HUES64 (cell line): ENCODE measurements at regions not wholly inside any gene's neighbourhood (a gene's known extent, or its start where the extent isn't known, plus 50 kb on each side); places are given as distances from the start of the nearest gene placed in this dataset.

Experiments used
- H3K27ac ChIP-seq: 2 replicates; pipeline ENCODE4 v1.7.0; 2013; ENCODE audit warnings: low read depth, low read length, inconsistent platforms
- H3K27me3 ChIP-seq: 2 replicates; pipeline ENCODE4 v1.6.1; 2013; ENCODE audit warnings: mild to moderate bottlenecking, low read length; ENCODE audit not compliant: insufficient read depth
- H3K36me3 ChIP-seq: 2 replicates; pipeline ENCODE4 v1.6.1; 2013; ENCODE audit warnings: mild to moderate bottlenecking, low read length; ENCODE audit not compliant: insufficient read depth
- H3K4me1 ChIP-seq: 2 replicates; pipeline ENCODE4 v1.6.1; 2013; ENCODE audit warnings: mild to moderate bottlenecking, low read length, moderate library complexity; ENCODE audit not compliant: insufficient read depth
- H3K4me3 ChIP-seq: 2 replicates; pipeline ENCODE4 v1.5.1; 2013; ENCODE audit warnings: mild to moderate bottlenecking, low read length, moderate library complexity
- H3K9ac ChIP-seq: 2 replicates; pipeline ENCODE4 v1.6.1; 2013; ENCODE audit warnings: mild to moderate bottlenecking, low read depth, low read length
- H3K9me3 ChIP-seq: 2 replicates; pipeline ENCODE4 v1.6.1; 2013; ENCODE audit warnings: low read depth, low read length; ENCODE audit not compliant: insufficient read depth
- WGBS: fragments of 150-250, 120-280 bp; methylation state at CpG from one replicate; pipeline ENCODE4 v1.1.7; 2013; ENCODE audit warnings: missing lambda C conversion rate; 5-methylcytosine and 5-hydroxymethylcytosine counted together

DNA sequence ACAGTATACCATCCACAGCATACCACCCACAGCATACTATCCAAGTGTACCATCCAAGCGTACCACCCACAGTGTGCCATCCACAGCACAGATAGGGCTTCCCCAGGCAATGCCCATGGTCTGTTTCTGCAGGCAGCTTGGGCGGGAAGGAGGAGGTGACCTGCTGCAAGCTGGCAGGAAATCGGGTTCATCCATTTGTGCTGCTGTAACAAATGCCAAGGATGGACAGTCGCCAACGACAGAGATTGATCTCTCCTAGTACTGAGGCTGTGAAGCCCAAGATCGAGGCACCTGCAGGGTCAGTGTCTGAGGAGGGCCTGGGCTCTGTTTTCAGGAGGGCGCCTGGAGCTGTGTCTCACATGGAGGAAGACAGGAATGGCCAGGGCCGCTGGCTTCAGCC is 93.6 kb upstream of the SNTG2 start:
- Histone ChIP-seq H3K4me1 (no peaks in the 10 kb centered on the region), H3K9me3 (no peaks in the 10 kb centered on the region), H3K9ac (no peak overlapping the region), H3K4me3 (no peak overlapping the region), H3K27me3 (no peaks in the 10 kb centered on the region), H3K27ac (no peak overlapping the region), H3K36me3 (no peaks in the 10 kb centered on the region)
- WGBS = 91% methylated on average over 8 of the region's 8 CpGs

DNA sequence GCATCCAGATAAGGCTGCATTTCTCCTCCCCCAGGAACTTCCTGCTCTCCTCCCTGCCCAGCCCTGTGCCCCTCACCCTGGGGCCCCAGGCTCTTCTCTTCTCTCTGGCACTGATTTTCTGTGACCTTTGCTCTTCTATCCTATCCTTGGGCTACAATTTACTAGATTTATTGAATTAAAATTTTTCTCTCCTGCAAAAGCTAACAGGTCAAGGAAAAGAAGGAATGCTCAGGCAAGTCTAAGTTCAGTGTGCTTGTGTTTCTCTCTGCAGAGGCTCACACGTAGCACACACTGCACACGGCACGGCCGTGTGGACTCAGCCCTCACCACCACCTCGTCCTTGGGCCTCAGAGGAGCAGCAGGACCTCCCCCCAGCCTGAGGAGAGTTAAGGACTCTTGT is 94.2 kb upstream of the SNTG2 start:
- Histone ChIP-seq H3K36me3 (no peaks in the 10 kb centered on the region), H3K9me3 (no peaks in the 10 kb centered on the region), H3K4me1 (no peaks in the 10 kb centered on the region), H3K4me3 (no peak overlapping the region), H3K27me3 (no peaks in the 10 kb centered on the region), H3K9ac (no peak overlapping the region), H3K27ac (no peak overlapping the region)
- WGBS = 67% methylated on average over 5 of the region's 5 CpGs

DNA sequence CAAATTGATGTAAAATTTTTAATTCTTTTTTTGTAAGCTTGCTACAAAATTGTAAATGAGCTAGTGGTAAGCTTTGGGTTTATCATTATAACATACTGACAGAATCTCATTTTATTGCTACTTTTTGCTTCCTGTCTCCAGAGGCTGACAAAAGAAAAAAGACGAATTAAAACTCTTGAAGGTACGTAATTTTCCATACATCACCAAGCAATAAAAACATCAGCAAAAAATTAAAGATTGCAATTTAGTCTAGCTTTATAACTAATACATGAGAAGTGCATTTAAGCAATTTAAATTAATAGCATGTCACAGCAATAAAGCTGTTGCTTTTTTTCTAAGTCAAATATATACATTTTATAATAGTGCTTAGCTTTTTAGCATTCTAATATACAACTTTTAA is 94.6 kb upstream of the SNTG2 start:
- Histone ChIP-seq H3K36me3 (no peaks in the 10 kb centered on the region), H3K27me3 (no peaks in the 10 kb centered on the region), H3K4me1 (no peaks in the 10 kb centered on the region), H3K9me3 (no peaks in the 10 kb centered on the region), H3K27ac (no peak overlapping the region), H3K4me3 (no peak overlapping the region), H3K9ac (no peak overlapping the region)
- 85% methylated on average over 2 of the region's 2 CpGs for WGBS

DNA sequence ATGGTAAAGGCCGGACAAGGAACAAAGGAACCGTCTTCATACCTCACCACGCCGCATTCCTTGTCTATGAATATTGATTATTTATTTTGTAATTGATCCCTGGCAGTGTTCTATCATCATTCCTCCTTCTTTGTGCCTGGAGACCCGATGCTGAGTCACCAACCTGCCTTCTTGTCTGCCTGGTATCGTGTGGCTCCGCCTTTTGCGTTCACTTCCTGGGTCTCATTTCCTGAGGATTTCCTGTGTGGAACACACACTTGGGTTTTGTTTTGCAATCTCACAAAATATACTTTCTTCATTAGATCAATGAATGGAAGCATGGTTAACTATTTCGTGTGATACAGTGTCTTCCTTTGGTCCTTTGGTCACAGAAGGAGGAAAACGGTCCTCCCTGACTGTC is 95.5 kb upstream of the SNTG2 start:
- Histone ChIP-seq H3K36me3 (no peaks in the 10 kb centered on the region), H3K27ac (no peak overlapping the region), H3K27me3 (no peaks in the 10 kb centered on the region), H3K9me3 (no peaks in the 10 kb centered on the region), H3K4me1 (no peaks in the 10 kb centered on the region), H3K4me3 (no peak overlapping the region), H3K9ac (no peak overlapping the region)
- WGBS = 93% methylated on average over 7 of the region's 10 CpGs

DNA sequence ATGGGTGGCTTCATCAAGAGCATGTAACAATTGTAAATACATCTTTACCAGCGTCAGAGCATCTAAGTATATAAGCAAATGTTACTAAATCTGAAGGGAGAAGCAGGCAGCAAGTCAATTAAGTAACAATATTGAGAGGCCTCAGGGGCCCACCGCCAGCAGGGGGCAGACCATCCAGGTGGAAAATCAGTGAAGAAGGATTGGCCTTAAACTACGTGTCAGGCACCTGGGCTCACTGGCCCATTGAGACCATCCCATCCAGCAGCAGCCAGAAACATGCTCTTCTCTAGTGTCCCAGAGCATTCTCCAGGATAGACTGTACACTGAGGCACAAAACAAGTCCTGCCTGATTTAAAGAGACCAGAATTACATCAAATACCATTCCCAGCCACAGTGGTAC is 96.2 kb upstream of the SNTG2 start:
- H3K27ac ChIP-seq = no peak overlapping the region
- no peaks in the 10 kb centered on the region for H3K9me3 ChIP-seq
- H3K4me1 ChIP-seq = no peaks in the 10 kb centered on the region
- H3K36me3 ChIP-seq = no peaks in the 10 kb centered on the region
- 36% methylated on average over 3 of the region's 3 CpGs for WGBS
- H3K9ac ChIP-seq = no peak overlapping the region
- no peak overlapping the region for H3K4me3 ChIP-seq
- no peaks in the 10 kb centered on the region for H3K27me3 ChIP-seq

DNA sequence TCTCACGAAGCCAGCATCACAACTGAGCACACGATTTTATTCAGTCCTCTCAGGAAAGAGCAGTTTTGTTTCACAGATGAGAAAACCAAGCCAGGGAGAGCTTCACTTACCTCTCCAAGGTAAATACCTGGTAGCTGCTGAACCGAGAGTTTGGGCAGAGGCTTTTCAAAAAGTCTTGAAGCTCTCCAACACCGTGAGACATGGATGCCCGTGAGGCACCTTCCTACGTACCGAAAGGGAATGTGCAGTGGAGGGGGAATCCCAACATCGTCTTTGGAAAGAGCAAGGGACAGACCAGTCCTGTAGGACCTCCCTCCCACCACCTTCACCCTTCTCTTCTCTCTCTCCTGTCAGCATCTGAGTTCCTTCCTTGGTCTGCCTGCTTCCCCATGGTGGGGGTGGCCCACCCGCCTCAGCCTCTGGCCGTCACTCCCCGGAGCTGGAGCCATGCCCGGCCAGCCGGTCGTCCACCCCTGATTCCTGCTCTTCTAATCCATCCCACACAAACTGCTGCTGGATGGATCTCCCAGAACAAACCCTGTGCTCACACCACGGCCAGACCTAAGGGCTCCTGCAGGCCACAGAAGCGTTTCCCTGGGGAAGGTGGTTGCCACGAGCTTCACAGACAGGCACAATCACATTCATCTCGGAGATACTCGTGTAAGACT is 97.3 kb upstream of the SNTG2 start:
- Histone ChIP-seq H3K9ac (no peak overlapping the region), H3K27ac (no peak overlapping the region), H3K36me3 (no peaks in the 10 kb centered on the region), H3K4me3 (no peak overlapping the region), H3K4me1 (no peaks in the 10 kb centered on the region), H3K9me3 (no peaks in the 10 kb centered on the region), H3K27me3 (no peaks in the 10 kb centered on the region)
- WGBS = 93% methylated on average over 19 of the region's 19 CpGs

DNA sequence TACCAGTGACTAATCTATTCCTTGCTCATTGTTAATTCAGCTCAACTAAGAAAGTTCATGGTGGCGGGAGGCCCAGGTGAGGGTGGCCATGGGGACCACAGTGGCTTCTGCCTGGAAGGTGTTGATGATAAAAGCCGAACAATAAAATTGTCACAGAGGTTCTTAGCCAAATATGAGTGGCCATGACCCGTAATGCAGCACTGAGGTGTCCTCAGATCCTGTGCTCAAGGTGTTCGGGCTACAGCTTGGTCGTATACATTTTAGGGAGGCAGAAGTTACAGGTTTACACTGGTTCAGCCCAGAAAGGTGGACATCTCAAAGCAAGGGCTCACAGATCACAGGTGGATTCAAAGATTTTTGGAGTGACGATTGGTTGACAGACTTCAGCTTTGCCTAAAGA is 98.5 kb upstream of the SNTG2 start:
- Histone ChIP-seq H3K27ac (no peak overlapping the region), H3K9me3 (no peaks in the 10 kb centered on the region), H3K9ac (no peak overlapping the region), H3K4me3 (no peak overlapping the region), H3K27me3 (no peaks in the 10 kb centered on the region), H3K4me1 (no peaks in the 10 kb centered on the region), H3K36me3 (no peaks in the 10 kb centered on the region)
- WGBS = 95% methylated on average over 6 of the region's 6 CpGs

DNA sequence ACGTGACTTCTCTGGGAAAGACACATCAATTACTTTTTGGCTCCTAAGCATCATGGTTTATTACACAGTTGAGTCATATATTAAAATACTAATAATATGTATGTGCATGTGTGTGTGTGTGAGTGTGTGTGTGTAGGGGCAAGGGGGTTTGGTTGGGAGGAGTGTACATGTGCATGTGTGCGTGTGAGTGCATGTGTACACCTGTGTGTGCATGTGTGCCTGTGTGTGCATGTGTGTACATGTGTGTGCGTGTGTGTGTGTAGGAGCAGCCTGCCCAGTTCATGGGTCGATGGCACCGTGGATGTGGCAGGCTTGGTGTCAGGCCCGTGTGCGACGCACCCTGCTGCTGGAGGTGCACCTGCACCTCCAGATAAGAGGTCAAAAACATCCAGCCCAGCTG is 99.0 kb upstream of the SNTG2 start:
- H3K27me3 ChIP-seq = no peaks in the 10 kb centered on the region
- H3K4me1 ChIP-seq = no peaks in the 10 kb centered on the region
- no peak overlapping the region for H3K27ac ChIP-seq
- H3K9ac ChIP-seq = no peak overlapping the region
- H3K4me3 ChIP-seq = no peak overlapping the region
- no peaks in the 10 kb centered on the region for H3K36me3 ChIP-seq
- H3K9me3 ChIP-seq = no peaks in the 10 kb centered on the region
- WGBS = 93% methylated on average over 8 of the region's 8 CpGs

DNA sequence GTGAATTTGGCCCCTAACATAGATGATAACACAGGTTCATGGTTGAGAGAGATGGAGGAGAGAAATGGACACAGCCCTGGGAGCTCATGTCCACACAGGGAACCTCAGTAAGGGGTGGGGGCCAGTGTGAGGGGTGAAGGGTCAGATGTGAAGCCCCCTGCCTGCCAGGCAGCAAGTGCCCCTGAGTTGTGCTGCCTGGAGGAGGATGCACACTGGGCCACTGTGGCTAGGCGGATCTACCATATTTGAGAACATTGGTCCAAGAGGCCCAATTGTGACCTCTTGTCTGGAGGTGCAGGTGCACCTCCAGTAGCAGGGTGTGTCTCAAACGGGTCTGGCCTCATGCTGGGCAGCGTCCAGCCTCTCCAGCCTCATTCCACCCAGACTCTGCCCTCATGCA is 99.6 kb upstream of the SNTG2 start:
- H3K9me3 ChIP-seq = no peaks in the 10 kb centered on the region
- no peak overlapping the region for H3K4me3 ChIP-seq
- H3K4me1 ChIP-seq = no peaks in the 10 kb centered on the region
- H3K9ac ChIP-seq = no peak overlapping the region
- H3K36me3 ChIP-seq = no peaks in the 10 kb centered on the region
- 89% methylated on average over 3 of the region's 3 CpGs for WGBS
- H3K27me3 ChIP-seq = no peaks in the 10 kb centered on the region
- H3K27ac ChIP-seq = no peak overlapping the region

DNA sequence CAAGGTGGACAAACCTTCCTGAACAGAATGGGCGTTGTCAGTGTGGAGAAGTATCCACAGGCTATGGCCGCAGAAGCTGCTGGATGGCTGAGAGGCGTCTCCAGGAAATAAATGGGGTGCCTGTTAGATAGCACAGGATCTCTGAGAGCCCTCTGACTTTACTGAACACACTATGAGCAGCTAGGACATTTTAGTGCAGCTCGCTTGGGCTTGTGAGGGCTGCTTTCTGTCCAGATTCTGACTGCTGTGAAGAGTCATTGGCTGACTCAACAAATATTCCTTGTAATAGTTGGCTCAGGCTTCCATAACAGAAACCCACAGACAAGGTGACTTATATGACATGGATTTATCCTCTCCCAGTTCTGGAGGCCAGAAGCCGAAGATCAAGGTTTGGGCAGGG is 100.2 kb upstream of the SNTG2 start:
- Histone ChIP-seq H3K27ac (no peak overlapping the region), H3K4me1 (no peaks in the 10 kb centered on the region), H3K9me3 (no peaks in the 10 kb centered on the region), H3K9ac (no peak overlapping the region), H3K36me3 (no peaks in the 10 kb centered on the region), H3K4me3 (no peak overlapping the region), H3K27me3 (no peaks in the 10 kb centered on the region)
- WGBS = 76% methylated on average over 5 of the region's 5 CpGs

DNA sequence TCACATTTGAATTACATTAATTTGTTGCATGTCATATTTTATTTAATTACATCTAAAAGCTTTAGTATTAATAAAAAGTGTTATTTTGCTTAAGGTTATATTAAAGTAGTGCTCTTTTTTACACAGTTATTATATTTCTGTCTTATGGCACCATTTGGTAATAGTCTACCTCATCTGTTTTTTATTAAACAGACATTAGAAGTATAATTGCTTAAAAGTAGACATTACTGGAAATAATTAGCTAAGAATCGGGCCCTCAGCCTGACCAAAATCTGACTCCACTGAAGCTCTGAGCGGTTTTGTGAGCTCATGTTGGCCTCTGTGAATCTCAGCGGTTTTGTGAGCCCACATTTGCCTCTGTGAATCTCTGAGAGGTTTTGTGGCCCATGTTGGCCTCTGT is 102.5 kb upstream of the SNTG2 start:
- Histone ChIP-seq H3K4me1 (no peaks in the 10 kb centered on the region), H3K36me3 (no peaks in the 10 kb centered on the region), H3K9me3 (no peaks in the 10 kb centered on the region), H3K4me3 (no peak overlapping the region), H3K9ac (no peak overlapping the region), H3K27ac (no peak overlapping the region), H3K27me3 (no peaks in the 10 kb centered on the region)
- WGBS = 98% methylated on average over 3 of the region's 3 CpGs

DNA sequence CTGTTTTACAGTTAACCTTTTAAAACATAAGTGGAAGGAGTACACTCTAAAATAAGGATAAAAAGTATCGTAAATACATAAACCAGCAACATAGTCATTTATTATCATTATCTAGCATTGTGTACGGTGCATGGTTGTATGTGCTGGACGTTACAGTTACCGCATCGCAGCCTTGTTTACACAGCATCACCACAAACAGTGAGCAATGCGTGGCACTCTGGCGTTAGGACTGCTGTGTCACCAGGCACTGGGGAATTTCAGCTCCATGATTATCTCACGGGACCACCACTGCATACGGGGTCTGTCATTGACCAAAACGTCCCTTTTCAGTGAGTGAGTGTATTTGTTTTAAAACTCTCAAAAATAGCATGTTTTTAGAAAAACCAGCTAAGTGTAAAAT is 103.0 kb upstream of the SNTG2 start:
- H3K9me3 ChIP-seq = no peaks in the 10 kb centered on the region
- no peak overlapping the region for H3K9ac ChIP-seq
- no peak overlapping the region for H3K4me3 ChIP-seq
- no peak overlapping the region for H3K27ac ChIP-seq
- no peaks in the 10 kb centered on the region for H3K27me3 ChIP-seq
- no peaks in the 10 kb centered on the region for H3K4me1 ChIP-seq
- H3K36me3 ChIP-seq = no peaks in the 10 kb centered on the region
- WGBS = 93% methylated on average over 9 of the region's 10 CpGs
